HG02973 (cell line): ENCODE measurements at regions not wholly inside any gene's neighbourhood (a gene's known extent, or its start where the extent isn't known, plus 50 kb on each side); places are given as distances from the start of the nearest gene placed in this dataset.

Experiments
- ATAC-seq: cut with Tn5 transposase; IDR thresholded peaks from one replicate; pipeline ENCODE4 v1.9.1; 2021; ENCODE audit warnings: moderate library complexity; ENCODE audit not compliant: unreplicated experiment

DNA sequence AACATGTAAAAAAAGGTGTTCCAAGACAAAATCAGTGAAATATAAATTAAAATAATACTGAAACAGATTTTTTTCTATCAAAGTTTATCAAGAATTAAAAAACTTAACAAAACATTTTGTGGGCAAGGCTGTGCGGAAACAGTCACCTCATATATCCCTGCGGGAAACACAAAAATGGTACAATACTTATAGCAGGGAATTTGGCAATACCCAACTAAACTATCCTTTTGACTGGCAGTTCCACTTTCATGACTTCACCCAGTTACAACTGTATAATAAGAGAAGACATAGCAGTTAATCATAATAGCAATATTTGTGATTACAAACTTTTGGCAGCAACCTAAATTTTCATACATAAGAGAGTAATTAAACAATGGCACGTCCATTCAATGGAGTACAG lies 121.5 kb upstream of the EGLN3 start:
- no peak for ATAC-seq

DNA sequence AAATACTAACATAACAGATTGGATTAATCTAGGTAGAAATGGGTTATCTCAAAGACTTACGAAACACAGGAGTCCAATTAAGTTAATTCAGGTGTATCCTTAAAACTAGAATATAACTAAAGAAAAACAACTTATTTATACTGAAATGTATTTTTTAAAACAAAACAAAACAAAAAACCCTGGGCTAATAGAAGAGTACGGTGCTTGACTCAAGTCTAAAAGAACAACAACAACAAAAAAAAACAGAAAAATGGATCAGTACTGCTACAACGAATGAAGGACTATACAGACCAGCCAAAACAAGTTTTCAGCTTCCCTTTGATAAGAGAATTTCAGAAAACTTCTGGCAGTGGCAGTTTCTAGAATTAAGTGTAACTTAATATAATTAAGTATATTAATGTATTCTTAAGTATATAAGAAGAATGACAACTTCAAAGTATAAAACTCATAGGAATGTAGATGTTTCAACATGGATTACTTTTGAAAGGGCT lies 120.1 kb upstream of the EGLN3 start:
- ATAC-seq: no peak

DNA sequence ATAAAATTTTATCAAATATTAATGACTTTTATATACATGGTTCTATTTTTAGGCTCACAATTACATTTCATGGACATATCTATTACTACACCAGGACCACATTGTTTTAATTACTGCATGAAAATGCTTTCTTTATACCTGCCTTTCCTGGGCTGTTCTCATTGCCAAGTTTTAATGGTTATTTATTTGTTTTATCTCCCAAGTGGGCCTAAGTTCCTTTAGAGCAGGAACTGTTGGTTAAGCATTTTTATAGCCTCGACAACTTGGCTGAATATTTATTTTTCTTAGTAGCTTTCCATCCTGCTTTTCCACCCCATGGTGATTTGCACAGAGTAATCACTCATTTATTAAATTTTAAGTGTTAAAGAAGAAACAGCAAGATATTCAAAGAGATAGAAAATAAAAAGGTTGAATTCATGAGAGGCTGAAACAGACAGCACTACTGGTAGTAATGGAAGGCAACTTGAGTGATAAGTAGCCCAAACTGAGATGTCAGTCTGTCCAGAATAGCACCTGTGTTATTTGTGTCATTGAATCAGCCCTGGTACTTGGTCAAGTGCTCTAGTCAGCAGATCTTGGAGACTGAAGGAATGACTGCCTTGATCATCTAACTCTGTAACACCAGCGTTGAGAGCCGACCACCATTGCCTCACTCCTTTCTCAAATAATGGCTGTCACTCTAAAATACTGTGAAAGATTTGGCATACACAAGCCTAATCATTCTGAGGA lies 119.1 kb upstream of the EGLN3 start:
- no peak for ATAC-seq

DNA sequence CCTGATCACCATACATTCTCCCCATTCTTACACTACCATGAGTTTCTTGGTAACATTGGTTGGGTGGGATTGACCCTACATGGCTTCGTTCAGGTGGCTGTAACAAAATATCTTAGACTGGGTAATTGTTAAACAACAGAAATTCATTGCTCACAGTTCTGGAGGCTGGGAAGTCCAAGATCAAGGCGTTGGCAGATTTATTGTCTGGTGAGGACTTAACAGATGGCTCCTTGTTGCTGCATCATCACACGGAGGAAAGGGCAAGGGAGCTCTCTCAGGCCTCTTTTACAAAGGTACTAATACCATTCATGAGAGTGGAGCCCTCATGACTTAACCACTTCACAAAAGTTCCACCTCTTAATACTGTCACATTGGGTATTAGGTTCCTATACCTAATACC lies 116.7 kb upstream of the EGLN3 start:
- no peak for ATAC-seq

DNA sequence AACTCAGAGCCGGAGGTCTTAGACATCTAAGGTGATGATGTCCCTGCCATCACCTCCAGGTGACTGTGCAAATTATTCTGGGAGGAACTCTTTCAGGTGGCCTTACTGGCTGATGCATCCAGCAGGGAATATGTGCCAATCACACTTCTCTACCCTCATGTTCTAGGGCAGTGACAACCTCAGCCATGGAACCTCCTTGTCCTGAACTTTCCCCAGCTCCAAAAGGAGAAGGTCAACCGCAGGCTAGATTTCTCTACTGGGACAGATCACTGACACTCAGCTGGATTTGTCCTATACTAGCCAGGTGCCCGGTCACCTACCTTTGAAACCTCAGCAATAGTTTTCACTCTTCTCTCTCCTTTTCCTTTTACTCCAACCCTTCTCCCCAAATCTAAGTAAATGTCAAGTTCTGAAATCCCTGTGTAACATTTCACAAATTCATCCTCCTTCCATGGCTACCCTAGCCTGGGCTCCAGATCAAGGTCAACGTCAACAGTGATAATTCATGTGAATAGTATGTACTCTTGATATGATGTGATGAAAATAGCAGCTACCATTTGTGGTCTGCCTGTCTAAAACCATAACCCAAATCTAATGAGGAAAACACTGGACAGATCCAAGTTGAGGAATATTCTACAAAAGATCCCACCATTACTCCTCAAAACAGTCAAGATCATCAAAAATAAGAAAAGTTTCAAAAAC lies 115.0 kb upstream of the EGLN3 start:
- ATAC-seq: no peak

DNA sequence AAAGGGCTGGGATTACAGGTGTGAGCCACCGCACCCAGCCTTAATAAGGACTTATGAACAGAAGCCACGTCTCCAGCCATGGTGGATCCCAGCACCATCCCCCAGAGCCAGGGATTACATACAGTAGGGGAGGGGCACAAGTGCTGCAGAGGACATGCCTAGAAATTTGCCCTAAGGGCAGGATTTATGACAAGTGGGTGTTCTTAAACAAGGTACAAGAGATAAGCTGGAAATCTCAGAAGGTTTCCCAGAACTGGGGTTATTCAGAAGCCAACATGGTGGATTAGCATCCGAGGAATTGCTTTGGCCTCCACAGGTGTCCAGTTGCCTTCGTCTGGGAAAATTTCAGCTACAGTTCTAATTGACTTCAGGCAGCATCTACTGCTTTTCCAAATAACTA lies 114.4 kb upstream of the EGLN3 start:
- no peak for ATAC-seq

DNA sequence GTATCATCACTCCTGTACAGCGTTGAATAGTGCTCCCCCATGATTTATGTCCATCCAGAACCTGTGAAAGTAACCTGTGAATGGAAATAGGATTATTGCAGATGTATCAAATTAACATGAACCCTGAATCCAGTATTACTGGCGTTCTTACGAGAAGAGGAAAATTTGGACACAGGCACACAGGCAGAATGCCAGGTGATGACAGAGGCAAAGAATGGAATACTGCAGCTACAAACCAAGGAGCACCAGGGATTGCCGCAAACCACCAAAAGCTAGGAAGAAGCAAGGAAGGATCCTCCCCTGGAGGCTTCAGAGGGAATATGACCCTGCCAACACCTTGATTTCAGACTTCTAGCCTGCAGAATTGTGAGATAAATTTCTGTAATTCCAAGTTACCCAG lies 113.5 kb upstream of the EGLN3 start:
- ATAC-seq: no peak

DNA sequence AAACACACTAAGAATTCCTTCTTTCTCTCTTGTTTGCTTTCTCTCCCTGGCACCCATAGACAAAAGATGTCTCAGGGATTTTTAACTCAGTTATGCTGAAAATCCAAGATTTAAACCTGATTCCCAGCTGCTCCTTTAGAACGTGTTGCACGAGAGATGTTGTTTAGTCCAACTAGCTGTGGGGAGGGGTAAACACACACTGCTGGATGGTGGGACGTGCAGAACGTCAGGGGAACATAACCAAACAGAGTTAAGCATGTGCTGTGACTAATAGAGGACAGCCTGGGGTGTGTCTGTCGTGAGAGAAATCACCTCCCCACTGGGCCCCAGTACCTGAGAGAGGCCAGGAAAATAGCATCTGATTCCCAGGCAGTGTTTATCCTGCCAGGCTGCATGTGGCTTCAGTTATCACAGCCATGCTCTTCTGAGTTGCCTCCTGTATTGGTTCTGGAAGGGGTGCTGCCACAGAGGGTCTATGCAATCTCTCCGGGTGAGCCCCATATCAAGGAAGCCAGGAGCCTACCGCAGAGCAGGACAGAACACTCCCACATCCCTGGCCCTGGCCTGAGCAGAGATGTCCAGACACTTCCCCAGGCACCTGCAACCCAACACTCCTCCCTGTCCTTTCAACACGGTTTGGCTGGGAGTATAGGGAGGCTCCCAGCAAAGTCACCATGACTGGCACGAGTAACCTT lies 112.7 kb upstream of the EGLN3 start:
- no peak for ATAC-seq

DNA sequence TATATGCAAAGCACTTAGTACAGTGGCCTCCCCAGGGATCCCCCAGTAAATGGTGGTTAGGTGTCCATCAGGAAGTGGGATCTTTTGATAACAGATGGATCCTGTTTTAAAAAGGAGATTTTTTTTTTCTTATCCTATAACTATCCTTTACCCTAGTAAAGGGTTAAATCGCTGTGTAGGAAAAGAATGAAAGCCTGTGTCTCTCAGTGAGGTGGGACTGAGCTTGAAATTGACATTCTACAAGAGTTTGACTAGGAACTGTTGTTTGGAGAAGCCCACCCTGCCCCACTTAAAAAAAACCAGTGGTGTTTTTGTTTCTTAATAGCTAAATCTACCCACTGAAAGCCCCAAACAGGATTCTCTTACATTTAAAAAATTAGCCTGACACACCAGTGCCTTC lies 112.2 kb upstream of the EGLN3 start:
- ATAC-seq: no peak

DNA sequence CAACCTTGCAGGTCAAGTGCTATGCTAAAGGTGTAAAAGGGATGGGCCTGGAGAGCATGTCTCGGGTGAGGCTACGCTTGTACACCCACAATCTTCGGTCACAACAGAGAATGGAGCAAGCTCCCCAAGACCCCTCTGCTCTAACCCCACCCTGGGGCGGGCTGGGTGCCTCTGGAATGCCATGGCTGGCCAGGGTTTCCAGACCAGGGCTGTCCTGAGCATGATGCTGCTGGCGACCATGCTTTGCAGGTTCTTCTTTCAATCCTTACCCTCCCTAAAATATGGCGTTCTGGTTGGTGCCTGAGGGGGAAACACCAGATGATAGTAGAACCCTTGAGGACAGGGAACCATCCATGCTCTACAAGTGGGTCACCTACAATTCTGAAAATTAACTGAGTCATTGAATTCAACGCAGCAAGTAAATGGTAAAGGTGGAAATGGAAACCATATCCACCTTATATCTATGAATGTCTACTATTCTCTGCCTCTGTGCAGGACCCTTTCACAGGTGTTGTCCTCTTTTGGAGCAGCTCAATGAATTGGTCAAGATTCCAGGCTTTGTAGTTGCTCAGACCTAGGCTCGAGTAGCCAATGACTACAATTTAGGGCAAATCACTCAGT lies 111.6 kb upstream of the EGLN3 start:
- no peak for ATAC-seq

DNA sequence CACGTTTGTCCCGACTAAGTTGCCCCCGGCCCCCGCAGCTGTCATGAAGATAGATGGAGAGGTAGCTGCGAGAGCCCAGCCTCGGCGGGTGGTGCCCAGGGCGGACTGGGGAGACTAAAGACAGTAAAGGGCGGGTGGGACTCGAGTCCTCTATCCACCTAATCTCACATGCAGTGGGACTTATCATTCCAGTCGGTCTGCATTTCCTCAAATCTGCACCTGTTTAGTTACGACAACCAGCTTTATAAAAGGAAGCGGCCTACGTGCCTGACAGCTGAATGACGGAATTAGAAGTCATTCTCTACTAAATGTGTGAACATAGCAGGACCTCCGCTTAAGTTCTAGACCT lies 109.8 kb upstream of the EGLN3 start:
- ATAC-seq: peak; percentile 17

DNA sequence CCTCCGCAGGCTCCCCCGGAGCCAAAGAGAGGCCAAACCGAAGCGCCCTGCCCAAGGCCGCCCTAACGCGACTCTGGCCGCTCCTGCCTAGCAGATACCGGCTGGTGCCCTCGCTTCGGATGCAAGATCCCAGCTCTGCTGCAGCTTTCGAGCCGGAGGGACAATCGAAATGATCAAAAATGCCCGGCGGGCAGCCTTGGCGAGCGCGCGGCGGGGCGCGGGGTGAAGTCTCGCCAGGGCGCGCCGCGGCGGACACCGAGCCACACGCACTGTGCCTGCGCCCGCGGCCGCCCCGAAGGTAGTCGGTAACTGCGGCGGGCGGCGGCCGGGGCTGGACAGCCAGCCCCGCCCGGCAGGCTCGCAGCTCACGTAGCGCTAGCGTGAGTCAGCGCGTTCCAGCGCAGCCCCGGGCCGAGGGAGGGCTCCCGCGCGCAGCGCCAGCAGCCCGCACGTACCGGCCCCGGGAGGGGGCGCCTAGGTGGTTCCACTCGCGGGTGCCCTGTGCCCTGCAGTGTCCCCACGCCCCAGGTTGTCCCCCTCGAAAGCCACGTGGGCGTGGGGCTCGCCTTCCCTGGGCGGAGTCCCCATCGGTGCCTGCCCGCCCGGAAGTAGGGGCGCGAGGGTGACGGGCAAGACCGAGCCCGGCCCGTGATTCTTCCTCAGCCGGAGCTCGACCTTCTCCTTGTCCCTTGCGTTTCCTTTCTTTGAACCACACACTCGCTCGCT lies 109.2 kb upstream of the EGLN3 start:
- ATAC-seq: peak; percentile 82

DNA sequence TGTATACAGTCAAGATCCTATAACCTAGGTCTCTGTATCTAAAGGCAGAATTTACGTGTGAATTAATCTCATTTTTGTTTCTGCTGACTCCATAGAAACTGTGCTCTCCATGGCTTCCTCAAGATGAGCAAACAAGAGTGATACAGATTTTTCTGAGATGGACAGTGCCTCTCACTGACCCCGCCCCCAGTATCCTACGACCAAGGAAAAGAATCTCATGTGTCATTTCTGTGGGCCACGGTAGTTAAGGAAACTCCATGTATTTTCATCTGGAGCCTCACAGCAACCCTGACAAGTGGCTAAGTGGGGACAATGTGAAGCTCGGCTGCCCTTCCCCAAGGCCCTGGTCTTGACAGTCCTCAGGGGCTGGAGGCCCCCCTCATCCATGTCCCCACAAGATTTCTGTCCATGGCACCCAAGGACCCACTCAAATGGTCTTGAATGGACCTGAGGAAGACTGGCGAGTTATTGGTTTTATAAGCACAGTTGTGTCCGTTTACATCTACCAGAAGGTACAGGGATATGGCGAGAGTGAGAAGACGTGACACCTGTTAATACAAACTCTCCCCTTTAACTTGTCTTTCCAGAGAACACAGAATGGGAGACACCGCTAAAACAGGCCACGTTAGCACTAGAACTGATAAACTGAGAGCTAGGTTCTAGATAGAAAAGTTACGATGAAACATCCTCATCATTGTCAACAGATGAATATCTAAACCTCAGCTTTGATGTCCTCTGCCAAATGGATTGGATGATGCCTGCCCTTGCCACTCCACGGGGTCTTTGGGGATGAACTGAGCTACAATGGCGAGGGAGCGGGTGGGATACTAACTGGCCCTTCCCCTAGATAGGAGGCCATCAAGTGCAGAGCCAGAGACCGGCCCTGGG lies 108.4 kb upstream of the EGLN3 start:
- no peak for ATAC-seq

DNA sequence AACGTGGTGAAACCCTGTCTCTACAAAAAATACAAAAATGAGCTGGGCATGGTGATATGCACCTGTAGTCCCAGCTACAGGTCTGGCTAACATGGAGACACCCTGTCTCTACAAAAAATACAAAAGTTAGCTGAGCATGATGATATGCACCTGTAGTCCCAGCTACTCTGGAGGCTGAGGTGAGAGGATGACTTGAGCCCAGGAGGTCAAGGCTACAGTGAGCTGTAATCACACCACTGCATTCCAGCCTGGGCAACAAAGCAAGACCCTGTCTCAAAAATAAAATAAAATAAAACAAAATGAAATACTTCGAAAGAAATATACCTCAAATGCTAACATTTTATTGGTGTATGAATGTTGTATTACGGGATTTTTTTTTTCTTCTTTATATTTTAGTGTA lies 107.6 kb upstream of the EGLN3 start:
- ATAC-seq: no peak

DNA sequence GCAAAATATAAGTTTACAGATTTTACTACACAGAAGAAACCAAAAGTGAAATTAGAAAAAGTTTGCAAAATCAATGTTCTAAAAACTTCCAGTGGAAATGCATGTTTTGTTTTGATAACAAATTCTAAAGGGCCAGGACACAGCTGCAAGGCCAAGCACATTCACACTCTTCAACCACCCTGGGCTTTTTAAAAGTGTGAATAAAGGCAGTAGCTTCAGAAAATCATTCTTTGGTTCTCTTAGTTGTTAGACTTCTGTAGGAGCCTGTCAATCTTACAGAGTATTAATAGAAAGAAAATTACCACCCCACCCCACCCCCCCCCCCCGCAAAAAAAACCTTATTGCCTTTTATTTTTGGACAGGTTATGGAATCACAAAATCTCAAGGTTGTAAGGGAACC lies 105.2 kb upstream of the EGLN3 start:
- ATAC-seq: no peak

DNA sequence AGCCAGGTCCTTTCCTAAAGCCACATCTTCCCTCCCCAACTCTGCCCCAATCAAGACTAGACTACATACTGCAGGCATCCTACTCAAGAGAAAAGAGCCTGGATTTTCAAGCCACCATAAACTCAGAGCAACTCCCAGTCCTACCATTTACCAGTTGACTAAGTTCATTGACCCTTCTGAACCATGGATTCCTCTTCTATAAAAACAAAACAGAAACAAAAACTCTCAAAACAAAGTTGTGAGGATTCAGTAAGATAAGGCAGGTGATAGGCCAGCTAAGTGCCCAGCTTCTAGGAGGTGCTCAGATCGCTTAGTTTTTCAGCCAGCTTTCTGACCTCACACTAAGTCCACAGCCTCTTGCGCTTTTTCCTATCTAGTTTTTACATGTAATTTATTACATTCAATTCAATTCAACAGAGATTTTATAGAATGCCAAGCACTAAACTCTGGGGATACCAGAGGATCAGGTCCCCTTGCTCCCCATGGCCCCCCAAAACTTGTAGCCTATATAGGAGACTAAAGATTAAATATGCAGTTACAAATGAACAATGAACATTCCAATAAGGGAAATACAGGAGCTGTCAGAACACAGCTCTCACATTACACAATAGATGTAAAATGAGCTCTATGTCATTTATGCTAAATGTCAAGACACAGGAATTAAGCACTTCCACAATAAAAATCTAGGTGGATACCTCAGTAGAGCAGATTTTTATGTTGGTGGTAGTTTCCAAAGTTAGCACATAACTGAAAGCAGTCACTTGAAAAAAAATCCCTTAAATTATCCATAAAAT lies 104.5 kb upstream of the EGLN3 start:
- no peak for ATAC-seq

DNA sequence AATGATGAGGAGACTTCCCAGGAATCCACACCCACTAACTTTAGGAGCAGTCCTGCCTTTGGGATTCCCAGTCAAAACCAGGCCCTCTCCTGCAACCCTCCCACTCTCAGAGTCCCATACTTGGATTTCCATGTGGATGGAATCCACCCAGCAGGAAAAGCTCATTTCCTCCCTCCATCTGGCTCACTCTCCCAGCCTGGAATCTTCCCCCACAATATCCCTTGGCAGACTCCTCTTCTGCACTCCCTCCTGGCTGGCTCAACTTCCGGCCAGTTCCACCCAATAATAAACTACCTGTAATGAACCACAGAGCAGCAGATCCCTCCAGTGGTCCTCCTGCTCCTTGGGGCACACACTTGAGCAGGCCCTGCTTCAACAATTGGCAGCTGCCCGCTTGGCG lies 102.8 kb upstream of the EGLN3 start:
- no peak for ATAC-seq

DNA sequence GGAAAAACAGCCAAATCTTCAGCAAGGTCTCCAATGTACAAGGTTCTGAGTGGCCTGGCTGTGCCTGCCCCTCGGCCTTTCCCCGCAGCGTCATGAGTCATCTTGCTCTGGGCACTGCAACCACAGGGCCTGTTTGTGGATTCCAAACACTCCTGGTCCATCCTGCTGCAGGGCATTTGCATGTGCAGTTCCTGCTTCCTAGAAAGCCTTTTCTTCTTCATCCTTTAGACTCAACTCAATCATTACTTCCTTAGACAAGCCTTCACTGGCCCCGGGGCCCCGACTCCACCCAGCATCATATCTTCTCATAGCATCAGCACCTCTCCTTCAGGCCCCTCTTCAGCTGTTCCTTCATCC lies 101.8 kb upstream of the EGLN3 start:
- ATAC-seq: no peak

DNA sequence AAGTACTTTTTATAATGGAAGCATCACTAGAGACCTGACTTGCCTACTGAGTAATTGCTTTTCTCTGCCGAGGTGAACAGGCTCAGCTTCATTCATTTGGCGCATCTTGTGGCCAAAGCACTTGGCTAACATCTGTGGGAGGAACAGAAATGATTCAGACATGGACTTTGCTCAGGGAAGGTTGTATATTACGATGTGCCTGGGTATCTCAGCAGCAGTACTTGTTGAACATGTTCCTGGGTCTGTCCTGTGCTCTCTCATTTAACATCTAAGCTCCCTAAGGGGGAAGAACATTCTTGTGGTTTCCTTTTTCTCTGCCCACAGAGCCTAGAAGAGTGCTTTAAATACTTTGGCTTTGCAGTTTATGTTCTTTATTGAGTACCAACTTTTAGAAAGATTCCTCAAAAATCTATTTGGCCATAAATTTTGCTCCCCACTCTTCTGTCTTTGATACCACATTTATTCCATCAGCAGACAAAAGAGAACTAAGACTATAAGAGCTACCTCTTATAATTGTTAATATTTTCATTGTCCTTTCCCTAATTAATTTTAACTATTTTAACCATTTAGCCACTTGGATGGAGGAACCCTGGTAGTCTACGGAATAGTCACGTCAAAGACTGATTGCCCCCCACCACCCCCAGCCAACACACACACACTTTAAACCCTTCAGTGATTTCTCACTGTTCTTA lies 101.2 kb upstream of the EGLN3 start:
- ATAC-seq: no peak
